ENCODE measurements at regions not wholly inside any gene's neighbourhood (a gene's known extent, or its start where the extent isn't known, plus 50 kb on each side); places are given as distances from the start of the nearest gene placed in this dataset.

GRCh38 chr9:25261445-25261844 lies 416.8 kb downstream of the TUSC1 start:
- H3K4me1 ChIP-seq (ENCODE audit: control insufficient read depth, insufficient read depth, low read length) = no peaks in the 10 kb centered on the region
- DNase-seq = no peak
- no peak overlapping the region for H3K27ac ChIP-seq (ENCODE audit: insufficient read depth, low read length)
- intact Hi-C loops (cut with micrococcal nuclease) = no loop called here
- in situ Hi-C loops (cut with MboI; ENCODE audit: low sequenced_read_pairs) = no loop called here
- no peak overlapping the region for H2BK5ac ChIP-seq (ENCODE audit: low read depth, low read length, poor library complexity, severe bottlenecking)
- no peak for ATAC-seq (ENCODE audit: low read depth)
- H3K9me1 ChIP-seq (ENCODE audit: insufficient read depth, low read length) = no peaks in the 10 kb centered on the region
- no peak overlapping the region for H3K23ac ChIP-seq (ENCODE audit: low read depth, low read length)
- no peaks in the 10 kb centered on the region for H3K79me1 ChIP-seq (ENCODE audit: low read depth in 1 of 2, low read length in 2 of 2)
- no peak overlapping the region for H2AFZ ChIP-seq (replicated peaks; ENCODE audit: low read length, poor library complexity)
- TF ChIP-seq BHLHE40 (IDR thresholded peaks at IDR 0.05; ENCODE audit: low read depth, low read length) = no peak
- no peak for TF ChIP-seq USF2 (IDR thresholded peaks at IDR 0.05; ENCODE audit: low read depth, low read length)
- no peak for TF ChIP-seq CEBPB (IDR thresholded peaks at IDR 0.05; ENCODE audit: low read depth, low read length)
- no peak for TF ChIP-seq FOS (IDR thresholded peaks at IDR 0.05; ENCODE audit: low read depth, low read length)
- TF ChIP-seq MAZ (IDR thresholded peaks at IDR 0.05; ENCODE audit: borderline replicate concordance, low read depth, low read length) = no peak
- no peak for TF ChIP-seq ELK1 (IDR thresholded peaks at IDR 0.05; ENCODE audit: borderline replicate concordance, low read depth, low read length)
- no peak for TF ChIP-seq MAFK (IDR thresholded peaks at IDR 0.05; ENCODE audit: low read depth, low read length)
- TF ChIP-seq RFX5 (IDR thresholded peaks at IDR 0.05; ENCODE audit: low read depth, low read length) = no peak
- TF ChIP-seq SMC3 (IDR thresholded peaks at IDR 0.05; ENCODE audit: low read depth, low read length) = no peak
- TF ChIP-seq RAD21 (IDR thresholded peaks at IDR 0.05; ENCODE audit: low read length) = no peak
- TF ChIP-seq CTCF (conservative IDR thresholded peaks at IDR 0.05; ENCODE audit: low read depth, low read length) = no peak
- TF ChIP-seq MXI1 (IDR thresholded peaks at IDR 0.05; ENCODE audit: borderline replicate concordance, low read depth, low read length) = no peak
- dilution Hi-C loops (cut with HindIII; ENCODE audit: low sequenced_read_pairs, unreplicated experiment) = no loop called here
- H4K91ac ChIP-seq (ENCODE audit: insufficient read depth, low read depth, low read length) = no peak overlapping the region
- H4K20me1 ChIP-seq (ENCODE audit: insufficient read depth, low read length) = no peaks in the 10 kb centered on the region
- H2BK20ac ChIP-seq (ENCODE audit: low read depth, low read length) = no peak overlapping the region
- H4K5ac ChIP-seq (ENCODE audit: low read depth, low read length) = no peak overlapping the region
- H3K4ac ChIP-seq (ENCODE audit: low read depth, low read length) = no peak overlapping the region
- H3K18ac ChIP-seq (ENCODE audit: low read depth, low read length) = no peak overlapping the region
- ChIA-PET CTCF (no interaction called here), POLR2A (ENCODE audit: unreplicated experiment) (no interaction called here)
- no peak overlapping the region for H4K8ac ChIP-seq (ENCODE audit: low read depth in 2 of 2, low read length in 2 of 2)
- BruUV-seq (replicated peaks) = no TSS peak
- H2BK15ac ChIP-seq (ENCODE audit: low read depth, low read length) = no peak overlapping the region
- H3K36me3 ChIP-seq (ENCODE audit: control insufficient read depth, insufficient read depth, low read length) = no peaks in the 10 kb centered on the region
- no peaks in the 10 kb centered on the region for H3K27me3 ChIP-seq (ENCODE audit: control insufficient read depth, insufficient read depth, low read length)
- H3K14ac ChIP-seq (replicated peaks; ENCODE audit: low read depth, low read length) = no peak overlapping the region
- no CpG with 5 or more reads among the region's 4 CpGs for WGBS, 2 experiments (ENCODE audit: extremely low coverage in 2 of 2, insufficient read length in 1 of 2)
- no peak overlapping the region for H3K4me2 ChIP-seq (ENCODE audit: low read depth, low read length)
- H3K4me3 ChIP-seq (ENCODE audit: insufficient read depth, low read depth, low read length) = no peak overlapping the region
- H3K9me3 ChIP-seq (ENCODE audit: control insufficient read depth, insufficient read depth, low read length) = no peaks in the 10 kb centered on the region
- H3K9ac ChIP-seq (ENCODE audit: low read depth, low read length) = no peak overlapping the region
- no peak overlapping the region for H2BK120ac ChIP-seq (ENCODE audit: low read depth, low read length)
- H3K56ac ChIP-seq (ENCODE audit: extremely low read depth, insufficient read depth, low read length) = no peak overlapping the region
- no peak overlapping the region for H2AK5ac ChIP-seq (ENCODE audit: low read depth, low read length)
- no peak overlapping the region for H2AK9ac ChIP-seq (replicated peaks; ENCODE audit: low read depth, low read length, poor library complexity)

Measured in IMR-90 (cell line).